ENCODE measurements at regions not wholly inside any gene's neighbourhood (a gene's known extent, or its start where the extent isn't known, plus 50 kb on each side); places are given as distances from the start of the nearest gene placed in this dataset.

- no peak for TF ChIP-seq CTCF (IDR thresholded peaks at IDR 0.05)
- no peak for TF ChIP-seq POLR2A (IDR thresholded peaks at IDR 0.05)
These were observed 146.7 kb upstream of the IGF1R start for GRCh38 chr15:98501632-98502031.

Measured in esophagus squamous epithelium (tissue), 4 donors.